ENCODE measurements at regions not wholly inside any gene's neighbourhood (a gene's known extent, or its start where the extent isn't known, plus 50 kb on each side); places are given as distances from the start of the nearest gene placed in this dataset.

DNA sequence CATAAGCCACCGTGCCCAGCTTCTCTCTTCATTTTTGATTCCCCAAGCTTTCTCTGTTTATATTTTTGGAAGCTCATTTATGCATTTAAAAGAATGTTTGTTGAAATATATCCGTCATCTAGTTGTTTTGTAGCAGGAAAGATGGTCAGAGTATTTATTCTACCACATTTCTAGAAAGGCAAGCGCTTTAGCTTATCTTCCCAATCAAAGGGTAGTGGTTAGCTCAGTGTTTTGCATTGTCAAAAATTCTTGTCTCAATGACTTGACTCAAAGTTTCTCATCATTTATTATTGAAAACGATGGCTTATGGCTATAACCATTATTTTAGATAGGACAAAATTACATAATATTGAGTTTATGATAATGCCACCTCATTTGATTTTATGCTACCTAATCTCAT lies 116.1 kb upstream of the ZP4 start:
- DNase-seq (ENCODE audit: low read depth): no peak

DNA sequence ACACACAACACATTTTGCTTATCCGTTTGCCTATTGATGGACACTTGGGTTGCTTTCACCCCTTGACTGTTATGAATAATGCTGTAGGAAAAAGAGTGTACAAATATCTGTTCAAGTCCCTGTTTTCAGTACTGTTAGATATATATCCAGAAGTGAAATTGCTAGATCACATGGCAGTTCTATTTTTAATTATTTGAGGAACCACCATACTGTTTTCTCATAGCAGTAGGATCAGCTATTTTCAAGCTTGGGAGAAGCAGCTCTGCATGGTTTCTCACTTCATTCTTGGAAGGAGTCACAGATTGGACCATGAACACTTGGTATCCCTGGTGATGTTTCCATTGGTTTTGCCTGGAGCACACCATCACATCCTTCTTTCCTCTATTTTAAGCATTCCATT lies 114.4 kb upstream of the ZP4 start:
- DNase-seq (ENCODE audit: low read depth): no peak

DNA sequence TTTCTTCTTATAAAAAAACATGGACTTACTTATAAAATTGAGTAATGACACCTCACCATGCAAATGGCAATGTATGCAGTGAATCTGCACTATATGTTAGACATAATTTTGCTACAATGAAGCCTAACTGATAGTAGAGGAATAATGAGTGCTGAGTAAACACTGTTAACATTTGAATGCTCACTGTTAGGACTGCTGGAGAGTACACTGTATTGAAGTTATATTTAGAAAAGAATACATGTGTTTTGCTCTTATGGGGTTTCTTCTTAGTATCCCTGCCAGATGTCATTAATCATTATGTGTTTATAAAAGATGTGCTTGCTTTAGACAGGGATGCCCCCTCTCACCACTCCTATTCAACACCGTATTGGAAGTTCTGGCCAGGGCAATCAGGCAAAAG lies 111.1 kb upstream of the ZP4 start:
- no peak for DNase-seq (ENCODE audit: low read depth)

DNA sequence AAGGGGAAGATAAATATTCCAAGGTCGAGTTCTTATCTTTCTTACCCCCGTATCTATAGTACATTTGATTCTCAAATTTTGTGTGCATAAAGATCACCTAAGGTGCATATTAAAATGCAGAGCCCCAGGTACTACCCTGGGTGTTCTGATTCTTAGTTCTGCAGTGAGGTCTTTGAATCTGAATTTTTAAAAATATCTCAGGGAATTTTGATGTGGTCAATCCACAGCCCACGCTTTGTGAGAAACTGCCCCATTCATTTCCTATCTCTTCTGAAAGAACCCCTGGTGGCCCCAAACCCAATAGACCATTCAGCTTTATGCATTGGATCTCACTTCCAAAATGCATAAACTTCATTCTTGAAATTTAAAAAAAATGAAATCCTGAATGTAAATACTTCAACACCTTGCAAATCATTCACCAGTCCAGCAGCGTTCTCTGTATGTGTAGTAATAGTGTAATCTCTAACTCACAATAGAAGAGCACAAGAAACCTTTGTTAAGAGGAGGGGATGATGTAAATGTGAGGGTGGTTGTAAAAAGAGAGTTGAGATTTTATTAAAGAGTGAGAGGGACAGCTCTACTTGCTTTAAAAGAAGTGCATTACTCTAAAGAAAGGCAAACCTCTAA lies 108.8 kb upstream of the ZP4 start:
- DNase-seq (ENCODE audit: low read depth): no peak

DNA sequence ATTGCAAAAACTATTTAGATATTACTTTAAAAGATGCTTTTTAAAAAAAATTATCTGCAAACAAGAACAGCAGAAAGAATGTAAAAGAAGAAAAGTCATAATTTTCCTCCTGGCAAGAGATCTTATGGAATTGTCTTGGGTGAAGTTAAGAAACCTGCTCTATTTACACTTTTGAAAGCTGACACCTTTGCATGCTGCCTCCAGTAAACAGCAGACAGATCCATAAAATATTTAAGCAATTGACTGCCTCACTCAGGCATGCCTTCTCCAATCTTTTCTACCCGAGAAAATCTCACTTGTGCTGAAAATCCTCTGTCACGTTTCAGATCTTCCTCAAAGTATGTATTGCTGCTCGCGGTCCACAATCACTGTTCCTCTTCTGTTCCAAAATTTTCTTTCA lies 107.9 kb upstream of the ZP4 start:
- DNase-seq (ENCODE audit: low read depth): no peak

DNA sequence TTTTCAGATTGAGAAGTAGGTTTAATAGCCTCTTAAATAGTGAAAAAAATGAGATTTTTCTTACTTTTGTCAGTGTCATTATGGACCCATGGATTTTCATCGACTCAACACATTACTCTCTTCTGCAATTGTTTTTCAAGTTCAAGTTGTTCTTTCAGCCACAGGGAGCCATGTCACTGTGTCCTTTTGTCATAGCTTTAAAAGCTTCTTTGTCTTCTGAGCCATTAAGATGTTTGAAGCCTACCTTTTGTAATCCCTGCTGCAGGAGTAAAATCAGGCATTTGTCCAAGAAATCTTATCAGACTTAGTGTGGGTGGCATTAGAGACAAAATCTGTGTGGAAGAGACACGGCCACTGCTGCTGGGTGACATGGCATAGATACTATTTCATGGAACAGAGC lies 92.8 kb upstream of the ZP4 start:
- DNase-seq (ENCODE audit: low read depth): no peak

DNA sequence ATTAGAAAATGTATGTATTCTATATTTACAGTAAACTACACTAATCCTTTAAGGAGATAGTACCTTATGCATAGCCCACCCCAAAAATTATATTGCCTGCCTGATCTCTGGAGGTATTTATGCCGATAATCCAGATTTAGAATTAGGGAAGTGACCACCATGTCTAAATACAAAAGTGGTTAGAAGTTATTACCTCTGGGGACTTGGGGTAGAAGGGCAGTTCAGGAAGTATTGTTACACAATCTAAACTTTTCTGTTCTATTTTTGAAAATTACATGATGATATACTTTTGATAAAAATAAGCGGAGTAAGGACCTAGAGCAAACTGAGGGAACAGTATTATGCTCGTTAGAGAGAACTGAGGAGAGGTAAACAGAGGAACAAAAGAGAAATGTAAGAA lies 90.5 kb upstream of the ZP4 start:
- no peak for DNase-seq (ENCODE audit: low read depth)

DNA sequence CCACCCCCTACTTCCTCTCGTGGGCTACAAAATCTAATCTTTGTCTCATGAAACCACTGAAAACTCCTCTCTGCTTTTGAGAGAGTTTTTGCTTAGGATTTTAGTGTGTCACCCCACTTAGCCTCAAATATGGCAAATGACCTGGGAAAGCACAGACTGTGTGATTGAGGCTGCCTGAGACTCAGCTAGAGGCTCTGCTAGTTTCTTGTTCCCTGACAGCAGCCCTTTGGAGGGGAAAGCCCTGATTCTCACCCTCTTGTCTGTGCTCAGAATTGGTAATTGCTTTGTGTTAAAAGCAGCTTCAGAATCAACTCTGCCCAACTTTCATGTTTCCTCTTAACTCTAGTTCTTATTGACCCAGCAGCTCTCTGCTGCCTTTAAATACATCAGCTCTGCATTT lies 85.6 kb upstream of the ZP4 start:
- no peak for DNase-seq (ENCODE audit: low read depth)

DNA sequence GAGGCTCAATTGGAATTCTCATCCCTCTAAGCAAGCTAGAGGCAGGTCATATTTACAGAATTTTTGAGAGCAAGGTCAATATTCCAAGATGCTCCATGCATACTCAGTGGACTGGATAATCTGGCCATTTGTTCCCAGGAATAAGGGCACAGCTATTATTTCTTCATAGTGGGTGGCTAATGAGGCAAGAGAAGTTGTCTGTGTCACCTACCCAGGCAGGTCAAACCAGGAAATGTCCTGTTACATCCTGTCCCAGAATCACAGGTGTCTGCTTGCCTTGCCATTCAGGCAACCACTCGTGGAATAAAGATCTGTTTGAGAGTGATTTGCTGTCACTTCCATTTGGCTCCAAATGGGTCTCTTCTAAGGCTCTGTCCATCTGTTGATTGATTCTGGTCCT lies 85.2 kb upstream of the ZP4 start:
- DNase-seq (ENCODE audit: low read depth): no peak

DNA sequence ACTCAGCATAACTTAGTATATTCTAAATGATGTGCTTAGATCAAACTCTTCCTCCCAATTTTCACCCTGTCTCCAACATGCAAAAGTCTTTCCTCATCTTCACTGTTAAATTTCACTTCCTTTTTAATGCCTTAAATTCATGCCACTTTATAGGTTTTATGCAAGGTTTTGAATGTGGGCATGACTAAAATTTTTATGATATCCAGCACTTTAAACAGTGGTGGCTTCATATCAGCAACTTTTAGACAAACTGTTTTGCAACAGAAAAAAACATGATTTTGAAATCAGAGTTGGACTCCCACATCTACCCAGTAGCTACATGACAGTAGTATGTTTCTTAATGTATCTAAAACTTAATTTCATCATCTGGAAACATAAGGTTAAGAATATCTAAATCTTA lies 84.7 kb upstream of the ZP4 start:
- DNase-seq (ENCODE audit: low read depth): no peak

DNA sequence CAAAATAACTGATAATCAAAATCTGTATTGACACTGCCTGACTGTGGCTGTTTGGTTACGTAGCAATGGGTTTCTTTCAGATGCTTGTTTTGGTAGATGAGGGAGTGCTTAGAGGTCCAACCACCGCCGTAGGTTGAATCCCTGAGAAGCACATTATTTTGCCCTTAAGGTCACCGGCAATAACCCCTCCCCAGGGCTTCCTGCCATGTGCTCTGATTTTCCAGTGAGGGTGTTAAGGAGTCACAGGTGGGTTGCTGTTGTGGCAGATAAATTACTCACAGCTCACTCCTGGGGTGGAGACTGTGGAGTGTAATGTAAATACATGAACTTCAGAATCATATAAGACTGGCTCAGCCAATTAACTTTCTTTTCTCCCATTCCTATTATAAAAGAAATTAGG lies 81.5 kb upstream of the ZP4 start:
- no peak for DNase-seq (ENCODE audit: low read depth)

DNA sequence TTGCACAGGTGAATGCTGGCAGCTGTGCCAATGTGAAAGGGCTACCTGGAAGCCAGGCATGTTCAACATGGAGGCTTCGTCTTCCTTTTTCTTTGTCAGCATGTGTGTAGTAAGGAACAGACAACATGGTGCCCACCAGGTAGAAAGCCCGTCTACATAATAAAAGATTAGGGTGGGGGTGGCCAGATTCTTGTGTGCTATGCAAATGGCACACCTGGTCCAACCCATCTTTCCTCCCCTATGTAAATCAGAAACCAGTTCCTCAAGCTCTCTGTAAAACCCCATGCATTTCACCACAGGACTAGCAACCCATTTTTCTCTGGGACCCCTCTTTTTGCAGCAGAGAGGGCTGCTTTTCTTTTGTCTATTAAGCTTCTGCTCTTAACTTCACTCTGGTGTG lies 72.3 kb upstream of the ZP4 start:
- DNase-seq (ENCODE audit: low read depth): no peak

DNA sequence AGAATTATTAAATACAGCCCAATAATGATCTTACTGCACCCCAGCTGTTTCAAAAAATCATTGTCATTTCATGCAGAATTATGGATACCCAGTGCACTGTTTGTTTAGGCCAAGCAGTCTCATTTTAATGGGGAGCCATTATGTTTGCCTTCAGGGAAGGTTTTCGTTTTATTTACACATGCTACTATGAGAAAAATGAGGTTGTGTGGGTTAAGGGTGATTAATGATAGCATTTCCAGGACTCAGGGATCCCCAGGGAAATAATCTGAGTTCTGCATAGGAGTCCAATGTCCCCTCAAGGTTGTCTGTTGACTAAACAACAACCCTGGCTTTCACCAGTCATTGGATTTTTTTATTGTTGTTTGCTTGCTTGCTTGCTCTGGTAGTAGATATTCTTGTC lies 71.0 kb upstream of the ZP4 start:
- DNase-seq (ENCODE audit: low read depth): no peak

DNA sequence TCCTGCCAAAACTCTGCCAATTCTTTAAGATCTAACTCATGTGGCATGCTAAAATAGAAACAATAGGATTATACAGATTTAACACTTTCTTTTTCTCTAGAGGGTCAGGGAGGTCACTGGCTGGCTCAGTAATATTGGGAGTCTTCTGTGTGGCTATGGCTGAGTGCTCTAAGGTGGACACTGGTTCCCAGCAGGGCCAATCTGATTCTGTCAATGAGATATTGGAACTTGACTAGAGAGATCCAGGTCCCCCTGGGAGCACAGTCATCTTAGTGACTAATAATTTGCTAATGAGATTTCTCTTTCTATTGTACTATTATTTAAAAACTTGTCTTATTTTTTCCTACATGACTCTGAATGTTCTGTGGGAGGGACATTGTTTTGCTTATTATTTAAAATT lies 69.1 kb upstream of the ZP4 start:
- DNase-seq (ENCODE audit: low read depth): no peak

DNA sequence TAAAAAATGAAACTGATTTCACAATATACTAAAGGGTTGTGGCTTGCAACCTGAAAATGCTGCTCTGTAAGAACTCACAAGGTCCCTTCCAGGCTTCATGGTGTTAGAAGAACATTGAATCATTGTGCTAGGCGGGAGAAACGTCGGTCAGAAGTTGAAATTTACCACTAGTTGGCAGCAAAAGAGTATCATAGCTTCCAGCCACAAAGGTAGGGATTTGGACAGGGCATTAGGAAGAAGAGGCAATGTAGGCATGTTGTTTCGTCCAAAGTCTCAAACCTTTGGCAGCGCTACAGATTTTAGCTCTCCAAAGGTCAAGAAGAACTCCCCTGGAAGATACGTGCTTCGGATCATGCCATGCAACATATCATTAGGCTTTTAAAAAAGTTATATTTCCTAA lies 62.5 kb upstream of the ZP4 start:
- DNase-seq (ENCODE audit: low read depth): peak; percentile 1
